Osteoblast (primary cell): ENCODE measurements at regions not wholly inside any gene's neighbourhood (a gene's known extent, or its start where the extent isn't known, plus 50 kb on each side); places are given as distances from the start of the nearest gene placed in this dataset.

Experiments
- DNase-seq: peaks from one replicate; pipeline ENCODE4 v3.0.0; 2011; ENCODE audit warnings: low spot score, mixed read lengths; ENCODE audit not compliant: insufficient read length; ENCODE audit errors: missing footprints
- H2AFZ ChIP-seq: 2 replicates; pipeline ENCODE4 v1.6.0; 2011; ENCODE audit warnings: mild to moderate bottlenecking, low read length
- H3K27ac ChIP-seq: 2 replicates; pipeline ENCODE4 v1.5.1; 2011; ENCODE audit warnings: mild to moderate bottlenecking, low read depth, low read length, moderate library complexity
- H3K27me3 ChIP-seq: 2 replicates; pipeline ENCODE4 v1.6.0; 2012; ENCODE audit warnings: mild to moderate bottlenecking, control low read depth, inconsistent platforms, low read length, moderate library complexity; ENCODE audit not compliant: insufficient read depth
- H3K36me3 ChIP-seq: 2 replicates; pipeline ENCODE4 v1.5.1; 2011; ENCODE audit warnings: mild to moderate bottlenecking, low read length, control low read depth, moderate library complexity; ENCODE audit not compliant: insufficient read depth
- H3K4me1 ChIP-seq: 2 replicates; pipeline ENCODE4 v1.5.1; 2011; ENCODE audit warnings: mild to moderate bottlenecking, low read length, control low read depth, moderate library complexity; ENCODE audit not compliant: insufficient read depth
- H3K4me2 ChIP-seq: 2 replicates; pipeline ENCODE4 v1.6.0; 2011; ENCODE audit warnings: mild to moderate bottlenecking, low read length; ENCODE audit not compliant: insufficient read depth
- H3K4me3 ChIP-seq: fragments of 200-600 bp; sonication (generic); 3 replicates; pipeline ENCODE4 v1.5.1; 2012; ENCODE audit warnings: mild to moderate bottlenecking, low read length, inconsistent platforms; ENCODE audit not compliant: insufficient read depth
- H3K79me2 ChIP-seq: 2 replicates; pipeline ENCODE4 v1.6.0; 2012; ENCODE audit warnings: mild to moderate bottlenecking, low read length, control low read depth, inconsistent platforms; ENCODE audit not compliant: insufficient read depth
- H3K9me3 ChIP-seq: 2 replicates; pipeline ENCODE4 v1.5.1; 2011; ENCODE audit warnings: low read depth, low read length, control low read depth
- H4K20me1 ChIP-seq: 2 replicates; pipeline ENCODE4 v1.6.0; 2012; ENCODE audit warnings: mild to moderate bottlenecking, low read length, control low read depth; ENCODE audit not compliant: insufficient read depth
- TF ChIP-seq, protein P1 (sequence below): IDR thresholded peaks from 2 replicates; pipeline ENCODE4 v1.5.1; 2011; ENCODE audit warnings: mild to moderate bottlenecking, low read depth, low read length, moderate library complexity; ENCODE audit errors: extremely low read depth

DNA sequence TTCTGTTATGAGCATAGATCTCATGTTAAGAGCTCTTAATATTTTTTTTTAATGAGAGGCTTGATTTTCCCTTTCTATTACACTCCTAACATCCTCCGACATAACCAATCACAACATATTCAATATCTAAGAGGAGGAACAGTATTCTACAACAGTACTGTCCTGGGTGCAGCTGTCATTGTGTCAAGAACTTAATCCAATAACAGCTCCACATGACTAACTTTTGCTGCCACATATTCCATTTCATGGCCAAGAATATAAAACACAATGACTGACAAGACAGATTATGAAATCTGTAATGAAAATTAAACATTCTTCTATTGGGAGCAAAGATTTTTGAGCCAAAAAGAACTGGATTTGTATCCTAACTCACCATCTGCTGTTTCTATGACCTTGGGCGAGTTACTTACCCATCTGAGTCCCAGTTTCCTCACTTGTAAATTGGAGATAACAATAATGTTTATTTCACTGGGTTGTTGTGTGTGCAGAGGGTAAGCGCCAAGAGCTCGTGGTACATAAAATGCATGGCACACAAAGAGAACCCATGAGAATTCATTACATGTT, 405.6 kb downstream of the SPRY1 start:
- H2AFZ ChIP-seq: no peak overlapping the region
- H4K20me1 ChIP-seq: no peaks in the 10 kb centered on the region
- H3K9me3 ChIP-seq: no peaks in the 10 kb centered on the region
- DNase-seq: no peak
- H3K79me2 ChIP-seq: no peaks in the 10 kb centered on the region
- no peak overlapping the region for H3K4me3 ChIP-seq
- no peak overlapping the region for H3K4me2 ChIP-seq
- no peaks in the 10 kb centered on the region for H3K4me1 ChIP-seq
- no peak overlapping the region for H3K27ac ChIP-seq
- TF ChIP-seq, protein P1, sequence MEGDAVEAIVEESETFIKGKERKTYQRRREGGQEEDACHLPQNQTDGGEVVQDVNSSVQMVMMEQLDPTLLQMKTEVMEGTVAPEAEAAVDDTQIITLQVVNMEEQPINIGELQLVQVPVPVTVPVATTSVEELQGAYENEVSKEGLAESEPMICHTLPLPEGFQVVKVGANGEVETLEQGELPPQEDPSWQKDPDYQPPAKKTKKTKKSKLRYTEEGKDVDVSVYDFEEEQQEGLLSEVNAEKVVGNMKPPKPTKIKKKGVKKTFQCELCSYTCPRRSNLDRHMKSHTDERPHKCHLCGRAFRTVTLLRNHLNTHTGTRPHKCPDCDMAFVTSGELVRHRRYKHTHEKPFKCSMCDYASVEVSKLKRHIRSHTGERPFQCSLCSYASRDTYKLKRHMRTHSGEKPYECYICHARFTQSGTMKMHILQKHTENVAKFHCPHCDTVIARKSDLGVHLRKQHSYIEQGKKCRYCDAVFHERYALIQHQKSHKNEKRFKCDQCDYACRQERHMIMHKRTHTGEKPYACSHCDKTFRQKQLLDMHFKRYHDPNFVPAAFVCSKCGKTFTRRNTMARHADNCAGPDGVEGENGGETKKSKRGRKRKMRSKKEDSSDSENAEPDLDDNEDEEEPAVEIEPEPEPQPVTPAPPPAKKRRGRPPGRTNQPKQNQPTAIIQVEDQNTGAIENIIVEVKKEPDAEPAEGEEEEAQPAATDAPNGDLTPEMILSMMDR: no peak
- no peaks in the 10 kb centered on the region for H3K27me3 ChIP-seq
- H3K36me3 ChIP-seq: no peaks in the 10 kb centered on the region

DNA sequence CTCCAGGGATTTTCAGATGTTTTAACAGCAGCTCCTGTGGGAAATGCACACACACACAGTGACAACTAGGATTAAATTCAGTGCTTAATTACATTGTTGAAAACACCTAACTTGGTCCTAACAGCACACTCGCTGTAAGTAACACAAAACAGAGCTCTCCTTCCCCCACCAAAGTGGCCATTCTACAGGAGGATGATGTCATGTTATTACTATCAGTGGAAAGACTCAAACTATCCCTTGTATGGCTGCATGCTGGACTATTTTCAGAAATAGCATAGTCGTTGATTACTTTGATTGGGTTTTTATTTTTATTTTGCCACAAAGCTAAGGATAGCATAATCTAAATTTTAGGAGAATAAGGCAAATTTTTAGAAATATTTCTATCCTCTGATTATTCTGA, 406.3 kb downstream of the SPRY1 start:
- no peaks in the 10 kb centered on the region for H3K27me3 ChIP-seq
- H3K79me2 ChIP-seq: no peaks in the 10 kb centered on the region
- H3K4me2 ChIP-seq: no peak overlapping the region
- H2AFZ ChIP-seq: no peak overlapping the region
- no peak overlapping the region for H3K27ac ChIP-seq
- no peak overlapping the region for H3K4me3 ChIP-seq
- no peaks in the 10 kb centered on the region for H4K20me1 ChIP-seq
- TF ChIP-seq, protein P1: no peak
- H3K36me3 ChIP-seq: no peaks in the 10 kb centered on the region
- H3K9me3 ChIP-seq: no peaks in the 10 kb centered on the region
- no peaks in the 10 kb centered on the region for H3K4me1 ChIP-seq
- no peak for DNase-seq

DNA sequence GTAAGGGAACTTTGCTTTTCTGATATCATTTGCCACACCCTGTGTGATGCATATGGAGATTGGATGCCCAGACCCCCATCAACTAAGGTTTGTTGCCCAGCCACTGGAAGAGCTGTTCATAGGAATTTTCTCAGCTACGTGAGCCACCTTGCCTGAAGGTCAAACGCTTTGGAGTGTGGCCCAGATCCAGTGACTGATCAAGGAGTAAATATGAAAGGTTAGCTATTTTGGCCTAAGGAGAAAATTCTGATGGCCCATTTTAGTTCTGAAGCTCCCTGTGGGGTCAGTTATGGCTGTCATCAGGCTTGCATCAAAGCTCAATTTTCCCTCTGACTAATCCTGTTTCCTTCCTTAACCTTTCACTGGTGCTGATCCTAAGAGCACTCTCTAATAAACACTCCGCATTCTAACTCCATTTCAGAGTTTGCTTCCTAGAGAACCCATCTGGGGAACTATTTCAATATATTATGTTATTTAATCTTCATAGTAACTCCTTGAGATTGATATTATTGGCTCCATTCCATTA, 407.7 kb downstream of the SPRY1 start:
- H3K4me3 ChIP-seq: no peak overlapping the region
- H3K36me3 ChIP-seq: no peaks in the 10 kb centered on the region
- no peaks in the 10 kb centered on the region for H3K27me3 ChIP-seq
- H3K4me2 ChIP-seq: no peak overlapping the region
- no peak for DNase-seq
- H3K9me3 ChIP-seq: no peaks in the 10 kb centered on the region
- H3K4me1 ChIP-seq: no peaks in the 10 kb centered on the region
- no peak overlapping the region for H3K27ac ChIP-seq
- H3K79me2 ChIP-seq: no peaks in the 10 kb centered on the region
- no peak overlapping the region for H2AFZ ChIP-seq
- no peaks in the 10 kb centered on the region for H4K20me1 ChIP-seq
- TF ChIP-seq, protein P1: no peak

DNA sequence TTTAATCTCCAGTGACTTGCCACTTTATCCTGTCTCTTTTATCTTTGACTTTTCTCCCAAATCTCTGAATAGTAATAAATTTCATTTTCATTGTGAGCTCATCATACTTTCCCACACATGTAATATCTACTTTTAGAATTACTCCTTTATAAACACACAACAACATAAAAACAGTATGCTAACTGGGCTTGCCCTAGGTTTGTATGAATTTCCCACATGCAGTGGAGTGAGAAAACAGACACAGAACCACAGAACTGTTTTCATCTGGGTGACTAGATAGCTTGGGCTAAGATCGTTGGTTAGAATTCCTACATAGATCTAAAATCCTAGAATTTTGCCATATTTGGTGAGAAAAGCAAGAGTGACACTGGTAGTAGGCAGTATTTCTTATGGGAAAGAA, 409.5 kb downstream of the SPRY1 start:
- Histone ChIP-seq H3K79me2 (no peaks in the 10 kb centered on the region), H4K20me1 (no peaks in the 10 kb centered on the region)
- TF ChIP-seq, protein P1: no peak

More for the DNA sequence above, 409.5 kb downstream of the SPRY1 start:
- Histone ChIP-seq H3K9me3 (no peaks in the 10 kb centered on the region), H3K4me1 (no peaks in the 10 kb centered on the region), H3K4me3 (no peak overlapping the region), H3K27ac (no peak overlapping the region), H3K36me3 (no peaks in the 10 kb centered on the region), H3K27me3 (no peaks in the 10 kb centered on the region), H2AFZ (no peak overlapping the region), H3K4me2 (no peak overlapping the region)
- DNase-seq: no peak
